Common myeloid progenitor, CD34-positive (primary cell): ENCODE measurements at regions not wholly inside any gene's neighbourhood (a gene's known extent, or its start where the extent isn't known, plus 50 kb on each side); places are given as distances from the start of the nearest gene placed in this dataset.
"Not testable (repeated sequence)": the region's sequence is repeated elsewhere in the genome, so short reads cannot be mapped to it uniquely, and the experiment has no call there.

Source experiments
- CTCF ChIA-PET: fragments of 350-600 bp; sonication (Branson Sonifier 250); formaldehyde crosslinking; loops from one replicate; lab custom pipeline; 2021; ENCODE audit warnings: antibody characterized with exemption; lab: Charles Lee
- POLR2A ChIA-PET: fragments of 350-600 bp; sonication (Branson Sonifier 250); formaldehyde crosslinking; loops from one replicate; lab custom pipeline; 2021; ENCODE audit warnings: antibody characterized with exemption; lab: Charles Lee
- DNase-seq, 3 donors: peaks; one replicate each; pipeline versions ENCODE4 v3.0.0 to v3.0.0-alpha.2; 2013
- H3K27ac ChIP-seq, 2 experiments: 1 replicate in 1 of 2; 2 replicates in 1 of 2; pipeline ENCODE4 v1.7.0; 2013; ENCODE audit warnings: inconsistent platforms in 2 of 2, low read length in 2 of 2, mild to moderate bottlenecking in 2 of 2, low read depth in 1 of 2, moderate library complexity in 1 of 2; ENCODE audit not compliant: severe bottlenecking in 2 of 2, insufficient read depth in 1 of 2, poor library complexity in 1 of 2
- H3K27me3 ChIP-seq, 5 experiments: replicated peaks in 2 of 5; 1 replicate in 3 of 5; 2 replicates in 2 of 5; pipeline versions ENCODE4 v1.6.1 to v1.7.0; 2013; ENCODE audit warnings: low read length in 4 of 5, mild to moderate bottlenecking in 2 of 5, moderate library complexity in 2 of 5, inconsistent platforms in 1 of 5; ENCODE audit not compliant: insufficient read depth in 5 of 5, control insufficient read depth in 4 of 5
- H3K36me3 ChIP-seq, 4 experiments: 1 replicate in 2 of 4; 2 replicates in 2 of 4; pipeline versions ENCODE4 v1.6.1 to v1.7.0; 2013; ENCODE audit warnings: low read length in 3 of 4, control low read depth in 1 of 4, mild to moderate bottlenecking in 1 of 4; ENCODE audit not compliant: control insufficient read depth in 4 of 4, insufficient read depth in 4 of 4
- H3K4me1 ChIP-seq, 4 experiments: 1 replicate in 3 of 4; 2 replicates in 1 of 4; pipeline versions ENCODE4 v1.6.1 to v1.7.1; 2013; ENCODE audit warnings: low read length in 3 of 4, mild to moderate bottlenecking in 3 of 4, control low read depth in 1 of 4, inconsistent platforms in 1 of 4, moderate library complexity in 1 of 4; ENCODE audit not compliant: control insufficient read depth in 4 of 4, insufficient read depth in 4 of 4; ENCODE audit errors: control extremely low read depth in 1 of 4
- H3K4me3 ChIP-seq, 7 experiments: 1 replicate in 4 of 7; 2 replicates in 3 of 7; pipeline versions ENCODE4 v1.5.1 to v1.7.0; 2013; ENCODE audit warnings: mild to moderate bottlenecking in 7 of 7, low read length in 6 of 7, moderate library complexity in 6 of 7, inconsistent platforms in 2 of 7, low read depth in 2 of 7, control low read depth in 1 of 7; ENCODE audit not compliant: insufficient read depth in 4 of 7, control insufficient read depth in 1 of 7; ENCODE audit errors: extremely low read depth in 1 of 7
- H3K9me3 ChIP-seq, 5 experiments: 1 replicate in 4 of 5; 2 replicates in 1 of 5; pipeline versions ENCODE4 v1.6.1 to v1.7.1; 2013; ENCODE audit warnings: low read length in 4 of 5, mild to moderate bottlenecking in 2 of 5, inconsistent platforms in 1 of 5, low read depth in 1 of 5, moderate library complexity in 1 of 5; ENCODE audit not compliant: control insufficient read depth in 4 of 5, insufficient read depth in 2 of 5; ENCODE audit errors: control extremely low read depth in 1 of 5
- WGBS: methylation state at CpG from one replicate; pipeline ENCODE4 v1.1.5; 2013; ENCODE audit not compliant: insufficient coverage; 5-methylcytosine and 5-hydroxymethylcytosine counted together

DNA sequence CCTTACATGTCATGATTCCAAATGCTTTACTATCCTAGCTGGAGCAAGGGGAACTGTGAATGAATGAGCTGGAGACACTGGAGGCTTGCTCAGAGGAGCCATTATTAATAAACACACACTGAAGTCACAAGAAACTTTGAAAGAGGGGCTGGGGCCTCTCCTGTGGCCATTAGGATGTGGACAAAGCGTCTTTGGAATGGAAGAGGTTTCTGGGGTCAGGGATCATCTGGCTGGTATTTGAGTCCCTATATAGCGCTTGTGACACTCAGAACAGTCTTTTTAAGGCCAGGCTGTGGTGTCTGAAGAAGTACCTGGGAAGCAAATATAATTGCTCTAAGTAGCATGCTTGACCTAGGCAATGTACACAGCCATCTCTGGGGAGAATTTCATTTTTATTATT, 193.0 kb downstream of the JCAD start:
- no peak overlapping the region for H3K27ac ChIP-seq
- no peaks in the 10 kb centered on the region for H3K4me1 ChIP-seq
- WGBS = 100% methylated on average over 2 of the region's 2 CpGs
- no peak for DNase-seq
- H3K27me3 ChIP-seq = no peaks in the 10 kb centered on the region
- H3K36me3 ChIP-seq = no peaks in the 10 kb centered on the region
- ChIA-PET POLR2A (no interaction called here), CTCF (interaction anchor here (0.9 to 1.8 kb wide), 2 partner anchors 9 to 13 kb away, joined by 4 to 5 read pairs; no protein-coding TSS in a partner anchor)
- no peaks in the 10 kb centered on the region for H3K9me3 ChIP-seq
- no peak overlapping the region for H3K4me3 ChIP-seq

- Histone ChIP-seq H3K4me1 (no peaks in the 10 kb centered on the region), H3K36me3 (no peaks in the 10 kb centered on the region), H3K27me3 (no peaks in the 10 kb centered on the region), H3K4me3 (no peak overlapping the region), H3K27ac (no peak overlapping the region), H3K9me3 (no peaks in the 10 kb centered on the region)
- DNase-seq = no peak
- ChIA-PET POLR2A (no interaction called here), CTCF (interaction anchor here (0.9 to 1.8 kb wide), 3 partner anchors 8 to 12 kb away, joined by 3 to 5 read pairs (median 4); no protein-coding TSS in a partner anchor)
- WGBS = 63% methylated on average over 6 of the region's 6 CpGs
These were observed 193.6 kb downstream of the JCAD start for GRCh38 chr10:29865700-29866355.

- no peaks in the 10 kb centered on the region for H3K36me3 ChIP-seq
- H3K9me3 ChIP-seq = no peaks in the 10 kb centered on the region
- peaks cover 0 to 7% (median 6%) of the 10 kb centered on the region in 4 experiments for H3K4me1 ChIP-seq
- no peak overlapping the region for H3K4me3 ChIP-seq
- ChIA-PET POLR2A (no interaction called here), CTCF (no interaction called here)
- no peak overlapping the region for H3K27ac ChIP-seq
- H3K27me3 ChIP-seq = no peaks in the 10 kb centered on the region
- DNase-seq = no peak
- WGBS = 93% methylated on average over 2 of the region's 4 CpGs
These were observed 196.3 kb downstream of the JCAD start for GRCh38 chr10:29862923-29863614.

- peaks cover 0 to 7% (median 7%) of the 10 kb centered on the region in 4 experiments for H3K4me1 ChIP-seq
- H3K27ac ChIP-seq = no peak overlapping the region
- ChIA-PET CTCF (interaction anchor here (1.8 to 1.9 kb wide), 2 partner anchors 8 to 10 kb away, joined by 3 to 9 read pairs; no protein-coding TSS in a partner anchor), POLR2A (no interaction called here)
- no peak overlapping the region for H3K4me3 ChIP-seq
- WGBS = 100% methylated on average over 3 of the region's 4 CpGs
- no peaks in the 10 kb centered on the region for H3K36me3 ChIP-seq
- no peak for DNase-seq
- no peaks in the 10 kb centered on the region for H3K27me3 ChIP-seq
- H3K9me3 ChIP-seq = no peaks in the 10 kb centered on the region
These were observed 197.4 kb downstream of the JCAD start for GRCh38 chr10:29861811-29862505.

GRCh38 chr10:29861231-29861630, 198.2 kb downstream of the JCAD start:
- H3K4me3 ChIP-seq, H3K4me1 ChIP-seq, POLR2A ChIA-PET, H3K27me3 ChIP-seq, H3K27ac ChIP-seq, H3K36me3 ChIP-seq, H3K9me3 ChIP-seq, DNase-seq: not testable (repeated sequence)
- no CpG with 5 or more reads among the region's 5 CpGs for WGBS
- CTCF ChIA-PET = interaction anchor here (1.8 to 1.9 kb wide), 2 partner anchors 8 to 9 kb away, joined by 3 to 9 read pairs; no protein-coding TSS in a partner anchor

GRCh38 chr10:29860166-29860565, 199.2 kb downstream of the JCAD start:
- Histone ChIP-seq H3K27me3 (no peaks in the 10 kb centered on the region), H3K4me3 (no peak overlapping the region), H3K9me3 (no peaks in the 10 kb centered on the region), H3K27ac (no peak overlapping the region), H3K4me1 (peaks cover 0 to 7% (median 7%) of the 10 kb centered on the region in 4 experiments), H3K36me3 (no peaks in the 10 kb centered on the region)
- no peak for DNase-seq
- ChIA-PET POLR2A (no interaction called here), CTCF (interaction anchor here (0.7 to 1.9 kb wide), 5 partner anchors 8 to 127 kb away, joined by 3 to 9 read pairs (median 3); no protein-coding TSS in a partner anchor)
- WGBS = 100% methylated on average over 2 of the region's 9 CpGs
